Activated CD8-positive, alpha-beta T cell treated with anti-CD3 and anti-CD28 coated beads, Interleukin-2, amount 10 ng/mL, durations not matched to agents 7 days and 5 days (primary cell): ENCODE measurements at regions not wholly inside any gene's neighbourhood (a gene's known extent, or its start where the extent isn't known, plus 50 kb on each side); places are given as distances from the start of the nearest gene placed in this dataset.

Source experiments
- ATAC-seq: fragments of 150-1000 bp; cut with Tn5 transposase; one replicate; pipeline ENCODE4 v1.10.0; 2021; ENCODE audit warnings: moderate library complexity
- CTCF ChIA-PET: fragments of 350-600 bp; sonication (Branson Sonifier 250); formaldehyde crosslinking; loops from one replicate; lab custom pipeline; 2021; ENCODE audit warnings: antibody characterized with exemption; lab: Charles Lee
- POLR2A ChIA-PET: fragments of 350-600 bp; sonication (Branson Sonifier 250); formaldehyde crosslinking; loops from one replicate; lab custom pipeline; 2021; ENCODE audit warnings: antibody characterized with exemption; lab: Charles Lee
- DNase-seq: peaks from one replicate; pipeline ENCODE4 v3.0.0-alpha.2; 2020
- H3K27ac Mint-ChIP-seq: one replicate; pipeline ENCODE4 v1.8.0; 2021; ENCODE audit warnings: mild to moderate bottlenecking, mixed read lengths
- H3K27me3 Mint-ChIP-seq: one replicate; pipeline ENCODE4 v1.8.0; 2021; ENCODE audit warnings: low read depth, mixed read lengths
- H3K36me3 Mint-ChIP-seq: one replicate; pipeline ENCODE4 v1.8.0; 2021; ENCODE audit warnings: low read depth, mixed read lengths
- H3K4me1 Mint-ChIP-seq: one replicate; pipeline ENCODE4 v1.8.0; 2021; ENCODE audit warnings: low read depth, mixed read lengths
- H3K4me3 Mint-ChIP-seq: one replicate; pipeline ENCODE4 v1.8.0; 2021; ENCODE audit warnings: mild to moderate bottlenecking, mixed read lengths
- H3K9me3 Mint-ChIP-seq: one replicate; pipeline ENCODE4 v1.8.0; 2022; ENCODE audit warnings: mixed read lengths; ENCODE audit not compliant: insufficient read depth

GRCh38 chr10:65556006-65556405 lies 1369.8 kb upstream of the LRRTM3 start:
- Mint-ChIP-seq H3K27ac (no peak overlapping the region), H3K36me3 (no peaks in the 10 kb centered on the region), H3K27me3 (no peaks in the 10 kb centered on the region), H3K4me3 (no peak overlapping the region), H3K4me1 (no peaks in the 10 kb centered on the region), H3K9me3 (peaks cover 8% of the 10 kb centered on the region)
- DNase-seq (no peak), ATAC-seq (no peak)
- ChIA-PET POLR2A (no interaction called here), CTCF (no interaction called here)

GRCh38 chr10:65559369-65559768 lies 1366.5 kb upstream of the LRRTM3 start:
- no peaks in the 10 kb centered on the region for H3K27me3 Mint-ChIP-seq
- ChIA-PET CTCF (no interaction called here), POLR2A (no interaction called here)
- H3K27ac Mint-ChIP-seq = no peak overlapping the region
- H3K36me3 Mint-ChIP-seq = no peaks in the 10 kb centered on the region
- no peaks in the 10 kb centered on the region for H3K4me1 Mint-ChIP-seq
- DNase-seq (no peak), ATAC-seq (no peak)
- H3K9me3 Mint-ChIP-seq = peaks cover 19% of the 10 kb centered on the region
- no peak overlapping the region for H3K4me3 Mint-ChIP-seq

GRCh38 chr10:65565246-65565645 lies 1360.6 kb upstream of the LRRTM3 start:
- DNase-seq (no peak), ATAC-seq (no peak)
- no peaks in the 10 kb centered on the region for H3K4me1 Mint-ChIP-seq
- no peak overlapping the region for H3K27ac Mint-ChIP-seq
- no peaks in the 10 kb centered on the region for H3K36me3 Mint-ChIP-seq
- no peak overlapping the region for H3K4me3 Mint-ChIP-seq
- ChIA-PET POLR2A (no interaction called here), CTCF (no interaction called here)
- peaks cover 15% of the 10 kb centered on the region for H3K9me3 Mint-ChIP-seq
- no peaks in the 10 kb centered on the region for H3K27me3 Mint-ChIP-seq

GRCh38 chr10:65566906-65567305 lies 1358.9 kb upstream of the LRRTM3 start:
- H3K36me3 Mint-ChIP-seq = no peaks in the 10 kb centered on the region
- H3K27me3 Mint-ChIP-seq = no peaks in the 10 kb centered on the region
- H3K27ac Mint-ChIP-seq = no peak overlapping the region
- H3K4me3 Mint-ChIP-seq = no peak overlapping the region
- POLR2A ChIA-PET = no interaction called here
- H3K4me1 Mint-ChIP-seq = no peaks in the 10 kb centered on the region
- ATAC-seq (no peak), DNase-seq (no peak)
- CTCF ChIA-PET = no interaction called here
- peaks cover 15% of the 10 kb centered on the region for H3K9me3 Mint-ChIP-seq

GRCh38 chr10:65570143-65571010 lies 1355.5 kb upstream of the LRRTM3 start:
- H3K36me3 Mint-ChIP-seq = no peaks in the 10 kb centered on the region

GRCh38 chr10:65571011-65571570 lies 1354.7 kb upstream of the LRRTM3 start:
- Mint-ChIP-seq H3K27me3 (no peaks in the 10 kb centered on the region), H3K27ac (no peak overlapping the region), H3K9me3 (peaks cover 5% of the 10 kb centered on the region), H3K4me3 (no peak overlapping the region), H3K4me1 (no peaks in the 10 kb centered on the region), H3K36me3 (no peaks in the 10 kb centered on the region)
- ATAC-seq (no peak), DNase-seq (no peak)
- ChIA-PET CTCF (no interaction called here), POLR2A (no interaction called here)

More at GRCh38 chr10:65570143-65571010, 1355.5 kb upstream of the LRRTM3 start:
- H3K27me3 Mint-ChIP-seq = no peaks in the 10 kb centered on the region
- POLR2A ChIA-PET = no interaction called here
- ATAC-seq = no peak
- no peaks in the 10 kb centered on the region for H3K4me1 Mint-ChIP-seq
- no peak for DNase-seq
- no peak overlapping the region for H3K4me3 Mint-ChIP-seq
- H3K9me3 Mint-ChIP-seq = peaks cover 5% of the 10 kb centered on the region
- CTCF ChIA-PET = no interaction called here
- no peak overlapping the region for H3K27ac Mint-ChIP-seq

GRCh38 chr10:65581426-65582026 lies 1344.3 kb upstream of the LRRTM3 start:
- no peaks in the 10 kb centered on the region for H3K27me3 Mint-ChIP-seq
- CTCF ChIA-PET = no interaction called here
- POLR2A ChIA-PET = no interaction called here
- ATAC-seq (no peak), DNase-seq (no peak)
- peaks cover 14% of the 10 kb centered on the region for H3K9me3 Mint-ChIP-seq
- H3K36me3 Mint-ChIP-seq = no peaks in the 10 kb centered on the region
- no peak overlapping the region for H3K4me3 Mint-ChIP-seq
- no peak overlapping the region for H3K27ac Mint-ChIP-seq
- no peaks in the 10 kb centered on the region for H3K4me1 Mint-ChIP-seq

- no peaks in the 10 kb centered on the region for H3K4me1 Mint-ChIP-seq
- ChIA-PET POLR2A (no interaction called here), CTCF (no interaction called here)
- H3K9me3 Mint-ChIP-seq = peaks cover 6% of the 10 kb centered on the region
- no peak overlapping the region for H3K4me3 Mint-ChIP-seq
- no peaks in the 10 kb centered on the region for H3K36me3 Mint-ChIP-seq
- H3K27me3 Mint-ChIP-seq = no peaks in the 10 kb centered on the region
- DNase-seq (no peak), ATAC-seq (no peak)
- H3K27ac Mint-ChIP-seq = no peak overlapping the region
Observed at GRCh38 chr10:65602182-65602865, 1323.5 kb upstream of the LRRTM3 start.

GRCh38 chr10:65611592-65611991 lies 1314.2 kb upstream of the LRRTM3 start:
- Mint-ChIP-seq H3K9me3 (peaks cover 7% of the 10 kb centered on the region), H3K27me3 (no peaks in the 10 kb centered on the region), H3K4me3 (no peak overlapping the region), H3K4me1 (no peaks in the 10 kb centered on the region), H3K36me3 (no peaks in the 10 kb centered on the region), H3K27ac (no peak overlapping the region)
- ChIA-PET POLR2A (no interaction called here), CTCF (no interaction called here)
- ATAC-seq = no peak
- DNase-seq = no peak

GRCh38 chr10:65614956-65615565 lies 1310.8 kb upstream of the LRRTM3 start:
- ChIA-PET CTCF (no interaction called here), POLR2A (no interaction called here)
- DNase-seq = no peak
- no peak overlapping the region for H3K4me3 Mint-ChIP-seq
- ATAC-seq = no peak
- H3K4me1 Mint-ChIP-seq = no peaks in the 10 kb centered on the region
- H3K36me3 Mint-ChIP-seq = no peaks in the 10 kb centered on the region
- peaks cover 4% of the 10 kb centered on the region for H3K9me3 Mint-ChIP-seq
- no peaks in the 10 kb centered on the region for H3K27me3 Mint-ChIP-seq
- H3K27ac Mint-ChIP-seq = no peak overlapping the region

GRCh38 chr10:65618126-65618525 lies 1307.7 kb upstream of the LRRTM3 start:
- DNase-seq (no peak), ATAC-seq (no peak)
- CTCF ChIA-PET = no interaction called here
- Mint-ChIP-seq H3K4me3 (no peak overlapping the region), H3K4me1 (no peaks in the 10 kb centered on the region), H3K27me3 (no peaks in the 10 kb centered on the region), H3K9me3 (peaks cover 4% of the 10 kb centered on the region), H3K36me3 (no peaks in the 10 kb centered on the region), H3K27ac (no peak overlapping the region)
- POLR2A ChIA-PET = no interaction called here
